WTC11 (cell line): ENCODE measurements at regions not wholly inside any gene's neighbourhood (a gene's known extent, or its start where the extent isn't known, plus 50 kb on each side); places are given as distances from the start of the nearest gene placed in this dataset.

Experiments used
- ATAC-seq: fragments of 200-7000 bp; cut with Tn5 transposase; 2 replicates; pipeline ENCODE4 v1.10.0; 2021; ENCODE audit warnings: mild to moderate bottlenecking, moderate library complexity
- CTCF ChIA-PET: fragments of 300-600 bp; sonication (Branson Sonifier 250); formaldehyde crosslinking; loops from one replicate; lab custom pipeline; 2021; ENCODE audit warnings: antibody characterized with exemption; lab: Charles Lee
- POLR2A ChIA-PET: fragments of 350-600 bp; sonication (Branson Sonifier 250); formaldehyde crosslinking; loops from one replicate; lab custom pipeline; 2021; ENCODE audit warnings: antibody characterized with exemption; lab: Charles Lee
- DNase-seq: peaks from one replicate; pipeline ENCODE4 v3.0.0; 2021; ENCODE audit warnings: low spot score
- H3K27ac Mint-ChIP-seq: 2 replicates; pipeline ENCODE4 v1.8.0; 2021; ENCODE audit warnings: mixed read lengths
- H3K27me3 Mint-ChIP-seq: 2 replicates; pipeline ENCODE4 v1.8.0; 2021; ENCODE audit warnings: low read depth, mild to moderate bottlenecking, moderate library complexity, mixed read lengths
- H3K36me3 Mint-ChIP-seq: 2 replicates; pipeline ENCODE4 v1.8.0; 2021; ENCODE audit warnings: mixed read lengths
- H3K4me1 Mint-ChIP-seq: 2 replicates; pipeline ENCODE4 v1.8.0; 2022; ENCODE audit warnings: mixed read lengths
- H3K4me3 Mint-ChIP-seq: 2 replicates; pipeline ENCODE4 v1.8.0; 2021; ENCODE audit warnings: mild to moderate bottlenecking, moderate library complexity, mixed read lengths
- H3K9me3 Mint-ChIP-seq: 2 replicates; pipeline ENCODE4 v1.8.0; 2021; ENCODE audit warnings: mixed read lengths
- CREB1 ChIP-seq: sonication (generic); formaldehyde crosslinking; IDR thresholded peaks from 2 replicates; pipeline ENCODE4 v1.8.0; 2023; ENCODE audit warnings: mild to moderate bottlenecking, missing genetic modification reagents
- CREM ChIP-seq: sonication (generic); formaldehyde crosslinking; IDR thresholded peaks from 2 replicates; pipeline ENCODE4 v1.8.1; 2022; ENCODE audit warnings: mild to moderate bottlenecking, missing genetic modification reagents, moderate library complexity
- ESRRA ChIP-seq: sonication (generic); formaldehyde crosslinking; IDR thresholded peaks from 2 replicates; pipeline ENCODE4 v1.8.1; 2022; ENCODE audit warnings: mild to moderate bottlenecking, missing genetic modification reagents, borderline replicate concordance
- ETV6 ChIP-seq: sonication (generic); formaldehyde crosslinking; IDR thresholded peaks from 2 replicates; pipeline ENCODE4 v1.8.1; 2022; ENCODE audit warnings: mild to moderate bottlenecking, missing genetic modification reagents
- FOXK1 ChIP-seq: sonication (generic); formaldehyde crosslinking; IDR thresholded peaks from 2 replicates; pipeline ENCODE4 v1.8.0; 2022; ENCODE audit warnings: mild to moderate bottlenecking, moderate library complexity, missing genetic modification reagents
- GABPB1 ChIP-seq: sonication (generic); formaldehyde crosslinking; IDR thresholded peaks from 2 replicates; pipeline ENCODE4 v1.8.1; 2023; ENCODE audit warnings: mild to moderate bottlenecking, missing genetic modification reagents
- HMGA2 ChIP-seq: fragments of 250-450 bp; sonication (Bioruptor Pico); IDR thresholded peaks from 2 replicates; pipeline ENCODE4 v1.4.0; 2021; ENCODE audit warnings: mild to moderate bottlenecking, moderate library complexity
- JUN ChIP-seq: sonication (generic); formaldehyde crosslinking; IDR thresholded peaks from 2 replicates; pipeline ENCODE4 v1.8.0; 2023; ENCODE audit warnings: mild to moderate bottlenecking, missing genetic modification reagents
- KAT7 ChIP-seq: sonication (generic); formaldehyde crosslinking; IDR thresholded peaks from 2 replicates; pipeline ENCODE4 v1.8.1; 2023; ENCODE audit warnings: missing genetic modification reagents, mild to moderate bottlenecking, borderline replicate concordance
- NFE2L1 ChIP-seq: sonication (generic); formaldehyde crosslinking; IDR thresholded peaks from 2 replicates; pipeline ENCODE4 v1.8.1; 2023; ENCODE audit warnings: missing genetic modification reagents
- NFYB ChIP-seq: sonication (generic); formaldehyde crosslinking; conservative IDR thresholded peaks from 2 replicates; pipeline ENCODE4 v1.8.0; 2022; ENCODE audit warnings: low read depth, missing genetic modification reagents
- OVOL2 ChIP-seq: fragments of 250-450 bp; sonication (Bioruptor Pico); IDR thresholded peaks from 2 replicates; pipeline ENCODE4 v1.9.0; 2021; ENCODE audit warnings: mild to moderate bottlenecking, borderline replicate concordance
- RORB ChIP-seq: fragments of 250-450 bp; sonication (Bioruptor Pico); IDR thresholded peaks from 2 replicates; pipeline ENCODE4 v1.9.0; 2021; ENCODE audit warnings: mild to moderate bottlenecking
- SMAD3 ChIP-seq: sonication (generic); formaldehyde crosslinking; IDR thresholded peaks from 2 replicates; pipeline ENCODE4 v1.8.0; 2022; ENCODE audit warnings: missing genetic modification reagents, mild to moderate bottlenecking, borderline replicate concordance
- SOX15 ChIP-seq: fragments of 250-450 bp; sonication (Bioruptor Pico); IDR thresholded peaks from 2 replicates; pipeline ENCODE4 v1.9.0; 2021; ENCODE audit warnings: mild to moderate bottlenecking
- SP1 ChIP-seq: sonication (generic); formaldehyde crosslinking; conservative IDR thresholded peaks from 2 replicates; pipeline ENCODE4 v1.8.1; 2022; ENCODE audit warnings: missing genetic modification reagents
- TEAD4 ChIP-seq: sonication (generic); formaldehyde crosslinking; IDR thresholded peaks from 2 replicates; pipeline ENCODE4 v1.8.0; 2022; ENCODE audit warnings: mild to moderate bottlenecking, missing genetic modification reagents
- ZNF317 ChIP-seq: sonication (generic); formaldehyde crosslinking; IDR thresholded peaks from 2 replicates; pipeline ENCODE4 v1.8.1; 2023; ENCODE audit warnings: low read depth, mild to moderate bottlenecking, moderate library complexity, missing genetic modification reagents, borderline replicate concordance
- TF ChIP-seq, protein P1 (sequence below): sonication (generic); formaldehyde crosslinking; IDR thresholded peaks from 2 replicates; pipeline ENCODE4 v1.8.1; 2023; ENCODE audit warnings: mild to moderate bottlenecking, missing genetic modification reagents
- TF ChIP-seq, protein P2 (sequence below): sonication (generic); formaldehyde crosslinking; IDR thresholded peaks from 2 replicates; pipeline ENCODE4 v1.8.1; 2023; ENCODE audit warnings: mild to moderate bottlenecking, missing genetic modification reagents, moderate library complexity
- TF ChIP-seq, protein P3 (sequence below): sonication (generic); formaldehyde crosslinking; IDR thresholded peaks from 2 replicates; pipeline ENCODE4 v1.8.0; 2022; ENCODE audit warnings: missing genetic modification reagents
- TF ChIP-seq, protein P4 (sequence below): fragments of 250-450 bp; sonication (Bioruptor Pico); IDR thresholded peaks from 2 replicates; pipeline ENCODE4 v1.9.0; 2021; ENCODE audit warnings: moderate library complexity, mild to moderate bottlenecking, inconsistent platforms, borderline replicate concordance
- TF ChIP-seq, protein P5 (sequence below): sonication (generic); formaldehyde crosslinking; IDR thresholded peaks from 2 replicates; pipeline ENCODE4 v1.8.0; 2022; ENCODE audit warnings: mild to moderate bottlenecking, missing genetic modification reagents
- TF ChIP-seq, protein P6 (sequence below): fragments of 250-450 bp; sonication (Bioruptor Pico); IDR thresholded peaks from 2 replicates; pipeline ENCODE4 v1.9.0; 2021; ENCODE audit warnings: mild to moderate bottlenecking
- TF ChIP-seq, protein P7 (sequence below): sonication (generic); formaldehyde crosslinking; IDR thresholded peaks from 2 replicates; pipeline ENCODE4 v1.8.0; 2022; ENCODE audit warnings: mild to moderate bottlenecking, missing genetic modification reagents
- TF ChIP-seq, protein P8 (sequence below): sonication (generic); formaldehyde crosslinking; IDR thresholded peaks from 2 replicates; pipeline ENCODE4 v1.8.1; 2023; ENCODE audit warnings: mild to moderate bottlenecking, missing genetic modification reagents, moderate library complexity
- TF ChIP-seq, protein P9 (sequence below): sonication (generic); formaldehyde crosslinking; conservative IDR thresholded peaks from 2 replicates; pipeline ENCODE4 v1.8.1; 2022; ENCODE audit warnings: mild to moderate bottlenecking, missing genetic modification reagents

DNA sequence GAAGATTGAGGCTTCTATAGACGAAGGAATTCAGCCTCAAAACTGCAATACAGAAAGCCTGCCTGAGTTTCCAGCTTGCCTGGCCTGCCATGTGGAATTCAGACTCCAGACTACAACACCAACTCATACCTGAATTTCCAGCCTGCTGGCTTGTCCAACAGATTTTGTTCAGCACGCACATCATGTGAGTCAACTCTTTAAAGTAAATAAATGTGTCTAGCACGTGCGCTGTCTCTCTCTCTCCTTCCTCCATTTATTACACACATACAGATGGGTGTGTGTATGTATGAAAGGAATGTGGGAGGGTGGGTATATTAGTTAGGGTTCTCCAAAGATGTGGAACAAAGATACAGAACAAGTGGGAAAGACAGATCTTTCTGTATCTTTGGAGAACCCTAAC lies 82.4 kb upstream of the TAS2R1 start:
- Mint-ChIP-seq H3K4me3 (no peak overlapping the region), H3K4me1 (peaks cover 19% of the 10 kb centered on the region), H3K36me3 (no peaks in the 10 kb centered on the region), H3K9me3 (peaks cover 13% of the 10 kb centered on the region), H3K27ac (no peak overlapping the region), H3K27me3 (no peaks in the 10 kb centered on the region)
- TF ChIP-seq KAT7, result no peak
- TF ChIP-seq GABPB1 (CRISPR knock-in tag), result no peak
- no peak for TF ChIP-seq NFE2L1 (CRISPR knock-in tag)
- TF ChIP-seq SOX15, result no peak
- TF ChIP-seq, protein P1, sequence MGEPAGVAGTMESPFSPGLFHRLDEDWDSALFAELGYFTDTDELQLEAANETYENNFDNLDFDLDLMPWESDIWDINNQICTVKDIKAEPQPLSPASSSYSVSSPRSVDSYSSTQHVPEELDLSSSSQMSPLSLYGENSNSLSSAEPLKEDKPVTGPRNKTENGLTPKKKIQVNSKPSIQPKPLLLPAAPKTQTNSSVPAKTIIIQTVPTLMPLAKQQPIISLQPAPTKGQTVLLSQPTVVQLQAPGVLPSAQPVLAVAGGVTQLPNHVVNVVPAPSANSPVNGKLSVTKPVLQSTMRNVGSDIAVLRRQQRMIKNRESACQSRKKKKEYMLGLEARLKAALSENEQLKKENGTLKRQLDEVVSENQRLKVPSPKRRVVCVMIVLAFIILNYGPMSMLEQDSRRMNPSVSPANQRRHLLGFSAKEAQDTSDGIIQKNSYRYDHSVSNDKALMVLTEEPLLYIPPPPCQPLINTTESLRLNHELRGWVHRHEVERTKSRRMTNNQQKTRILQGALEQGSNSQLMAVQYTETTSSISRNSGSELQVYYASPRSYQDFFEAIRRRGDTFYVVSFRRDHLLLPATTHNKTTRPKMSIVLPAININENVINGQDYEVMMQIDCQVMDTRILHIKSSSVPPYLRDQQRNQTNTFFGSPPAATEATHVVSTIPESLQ, result no peak
- TF ChIP-seq ETV6 (CRISPR knock-in tag), result no peak
- TF ChIP-seq, protein P2, sequence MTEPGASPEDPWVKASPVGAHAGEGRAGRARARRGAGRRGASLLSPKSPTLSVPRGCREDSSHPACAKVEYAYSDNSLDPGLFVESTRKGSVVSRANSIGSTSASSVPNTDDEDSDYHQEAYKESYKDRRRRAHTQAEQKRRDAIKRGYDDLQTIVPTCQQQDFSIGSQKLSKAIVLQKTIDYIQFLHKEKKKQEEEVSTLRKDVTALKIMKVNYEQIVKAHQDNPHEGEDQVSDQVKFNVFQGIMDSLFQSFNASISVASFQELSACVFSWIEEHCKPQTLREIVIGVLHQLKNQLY (CRISPR knock-in tag), result no peak
- TF ChIP-seq, protein P3, sequence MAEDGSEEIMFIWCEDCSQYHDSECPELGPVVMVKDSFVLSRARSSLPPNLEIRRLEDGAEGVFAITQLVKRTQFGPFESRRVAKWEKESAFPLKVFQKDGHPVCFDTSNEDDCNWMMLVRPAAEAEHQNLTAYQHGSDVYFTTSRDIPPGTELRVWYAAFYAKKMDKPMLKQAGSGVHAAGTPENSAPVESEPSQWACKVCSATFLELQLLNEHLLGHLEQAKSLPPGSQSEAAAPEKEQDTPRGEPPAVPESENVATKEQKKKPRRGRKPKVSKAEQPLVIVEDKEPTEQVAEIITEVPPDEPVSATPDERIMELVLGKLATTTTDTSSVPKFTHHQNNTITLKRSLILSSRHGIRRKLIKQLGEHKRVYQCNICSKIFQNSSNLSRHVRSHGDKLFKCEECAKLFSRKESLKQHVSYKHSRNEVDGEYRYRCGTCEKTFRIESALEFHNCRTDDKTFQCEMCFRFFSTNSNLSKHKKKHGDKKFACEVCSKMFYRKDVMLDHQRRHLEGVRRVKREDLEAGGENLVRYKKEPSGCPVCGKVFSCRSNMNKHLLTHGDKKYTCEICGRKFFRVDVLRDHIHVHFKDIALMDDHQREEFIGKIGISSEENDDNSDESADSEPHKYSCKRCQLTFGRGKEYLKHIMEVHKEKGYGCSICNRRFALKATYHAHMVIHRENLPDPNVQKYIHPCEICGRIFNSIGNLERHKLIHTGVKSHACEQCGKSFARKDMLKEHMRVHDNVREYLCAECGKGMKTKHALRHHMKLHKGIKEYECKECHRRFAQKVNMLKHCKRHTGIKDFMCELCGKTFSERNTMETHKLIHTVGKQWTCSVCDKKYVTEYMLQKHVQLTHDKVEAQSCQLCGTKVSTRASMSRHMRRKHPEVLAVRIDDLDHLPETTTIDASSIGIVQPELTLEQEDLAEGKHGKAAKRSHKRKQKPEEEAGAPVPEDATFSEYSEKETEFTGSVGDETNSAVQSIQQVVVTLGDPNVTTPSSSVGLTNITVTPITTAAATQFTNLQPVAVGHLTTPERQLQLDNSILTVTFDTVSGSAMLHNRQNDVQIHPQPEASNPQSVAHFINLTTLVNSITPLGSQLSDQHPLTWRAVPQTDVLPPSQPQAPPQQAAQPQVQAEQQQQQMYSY (CRISPR knock-in tag), result no peak
- TF ChIP-seq, protein P4, sequence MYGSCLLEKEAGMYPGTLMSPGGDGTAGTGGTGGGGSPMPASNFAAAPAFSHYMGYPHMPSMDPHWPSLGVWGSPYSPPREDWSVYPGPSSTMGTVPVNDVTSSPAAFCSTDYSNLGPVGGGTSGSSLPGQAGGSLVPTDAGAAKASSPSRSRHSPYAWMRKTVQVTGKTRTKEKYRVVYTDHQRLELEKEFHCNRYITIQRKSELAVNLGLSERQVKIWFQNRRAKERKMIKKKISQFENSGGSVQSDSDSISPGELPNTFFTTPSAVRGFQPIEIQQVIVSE (CRISPR knock-in tag), result no peak
- TF ChIP-seq CREB1 (CRISPR knock-in tag), result no peak
- TF ChIP-seq JUN (CRISPR knock-in tag), result no peak
- TF ChIP-seq FOXK1 (CRISPR knock-in tag), result no peak
- TF ChIP-seq, protein P5, sequence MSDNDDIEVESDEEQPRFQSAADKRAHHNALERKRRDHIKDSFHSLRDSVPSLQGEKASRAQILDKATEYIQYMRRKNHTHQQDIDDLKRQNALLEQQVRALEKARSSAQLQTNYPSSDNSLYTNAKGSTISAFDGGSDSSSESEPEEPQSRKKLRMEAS (CRISPR knock-in tag), result no peak
- TF ChIP-seq, protein P6, sequence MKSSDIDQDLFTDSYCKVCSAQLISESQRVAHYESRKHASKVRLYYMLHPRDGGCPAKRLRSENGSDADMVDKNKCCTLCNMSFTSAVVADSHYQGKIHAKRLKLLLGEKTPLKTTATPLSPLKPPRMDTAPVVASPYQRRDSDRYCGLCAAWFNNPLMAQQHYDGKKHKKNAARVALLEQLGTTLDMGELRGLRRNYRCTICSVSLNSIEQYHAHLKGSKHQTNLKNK (CRISPR knock-in tag), result no peak
- TF ChIP-seq ESRRA (CRISPR knock-in tag), result no peak
- ChIA-PET POLR2A (no interaction called here), CTCF (no interaction called here)
- no peak for DNase-seq
- ATAC-seq, result no peak

DNA sequence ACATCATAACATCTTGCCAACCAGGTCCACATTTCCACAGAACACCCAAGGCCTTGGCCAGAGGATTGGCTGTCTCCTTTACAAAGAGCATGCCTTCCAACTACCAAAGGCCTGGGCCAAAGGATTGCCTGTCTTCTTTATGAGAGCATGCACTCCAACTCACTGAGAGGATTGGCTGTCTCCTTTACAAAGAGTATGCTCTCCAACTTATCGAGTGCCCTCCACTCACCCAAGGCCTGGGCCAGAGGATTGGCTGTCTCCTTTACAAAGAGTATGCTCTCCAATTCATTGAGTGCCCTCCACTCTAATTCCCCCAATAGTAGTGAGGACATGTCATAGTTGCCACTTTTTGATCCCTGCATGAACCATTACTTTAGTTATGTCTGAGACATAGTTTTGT lies 79.9 kb upstream of the TAS2R1 start:
- ChIA-PET CTCF (no interaction called here), POLR2A (no interaction called here)
- ATAC-seq (no peak), DNase-seq (no peak)
- Mint-ChIP-seq H3K36me3 (no peaks in the 10 kb centered on the region), H3K27ac (no peak overlapping the region), H3K4me3 (no peak overlapping the region), H3K4me1 (peaks cover 15% of the 10 kb centered on the region), H3K9me3 (peaks cover 10% of the 10 kb centered on the region), H3K27me3 (no peaks in the 10 kb centered on the region)
- TF ChIP-seq KAT7, result no peak
- no peak for TF ChIP-seq OVOL2 (CRISPR knock-in tag)
- TF ChIP-seq ZNF317 (CRISPR knock-in tag), result no peak
- TF ChIP-seq SMAD3 (CRISPR knock-in tag), result no peak
- TF ChIP-seq, protein P7, sequence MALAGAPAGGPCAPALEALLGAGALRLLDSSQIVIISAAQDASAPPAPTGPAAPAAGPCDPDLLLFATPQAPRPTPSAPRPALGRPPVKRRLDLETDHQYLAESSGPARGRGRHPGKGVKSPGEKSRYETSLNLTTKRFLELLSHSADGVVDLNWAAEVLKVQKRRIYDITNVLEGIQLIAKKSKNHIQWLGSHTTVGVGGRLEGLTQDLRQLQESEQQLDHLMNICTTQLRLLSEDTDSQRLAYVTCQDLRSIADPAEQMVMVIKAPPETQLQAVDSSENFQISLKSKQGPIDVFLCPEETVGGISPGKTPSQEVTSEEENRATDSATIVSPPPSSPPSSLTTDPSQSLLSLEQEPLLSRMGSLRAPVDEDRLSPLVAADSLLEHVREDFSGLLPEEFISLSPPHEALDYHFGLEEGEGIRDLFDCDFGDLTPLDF, result no peak
- TF ChIP-seq SP1 (CRISPR knock-in tag), result no peak
- TF ChIP-seq NFYB (CRISPR knock-in tag), result no peak
- TF ChIP-seq CREM (CRISPR knock-in tag), result no peak
- TF ChIP-seq, protein P8, sequence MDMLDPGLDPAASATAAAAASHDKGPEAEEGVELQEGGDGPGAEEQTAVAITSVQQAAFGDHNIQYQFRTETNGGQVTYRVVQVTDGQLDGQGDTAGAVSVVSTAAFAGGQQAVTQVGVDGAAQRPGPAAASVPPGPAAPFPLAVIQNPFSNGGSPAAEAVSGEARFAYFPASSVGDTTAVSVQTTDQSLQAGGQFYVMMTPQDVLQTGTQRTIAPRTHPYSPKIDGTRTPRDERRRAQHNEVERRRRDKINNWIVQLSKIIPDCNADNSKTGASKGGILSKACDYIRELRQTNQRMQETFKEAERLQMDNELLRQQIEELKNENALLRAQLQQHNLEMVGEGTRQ, result no peak
- TF ChIP-seq TEAD4 (CRISPR knock-in tag), result no peak
- TF ChIP-seq HMGA2 (CRISPR knock-in tag), result no peak
- TF ChIP-seq, protein P9, sequence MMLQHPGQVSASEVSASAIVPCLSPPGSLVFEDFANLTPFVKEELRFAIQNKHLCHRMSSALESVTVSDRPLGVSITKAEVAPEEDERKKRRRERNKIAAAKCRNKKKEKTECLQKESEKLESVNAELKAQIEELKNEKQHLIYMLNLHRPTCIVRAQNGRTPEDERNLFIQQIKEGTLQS (CRISPR knock-in tag), result no peak
- TF ChIP-seq SOX15, result no peak
- no peak for TF ChIP-seq RORB
